Suprapubic skin (tissue), 4 donors: ENCODE measurements at regions not wholly inside any gene's neighbourhood (a gene's known extent, or its start where the extent isn't known, plus 50 kb on each side); places are given as distances from the start of the nearest gene placed in this dataset.

Experiments used
- DNase-seq, 2 donors: peaks; one replicate each; pipeline ENCODE4 v3.0.0-alpha.2; 2019; ENCODE audit warnings: low spot score in 2 of 2
- H3K27ac ChIP-seq: fragments of 200-600 bp; sonication (generic); one replicate; pipeline ENCODE4 v1.5.1; 2019
- H3K27me3 ChIP-seq: fragments of 200-600 bp; sonication (generic); one replicate; pipeline ENCODE4 v1.5.1; 2019
- H3K36me3 ChIP-seq: fragments of 200-600 bp; sonication (generic); one replicate; pipeline ENCODE4 v1.5.1; 2019
- H3K4me1 ChIP-seq: fragments of 200-600 bp; sonication (generic); one replicate; pipeline ENCODE4 v1.5.1; 2019
- H3K4me3 ChIP-seq: fragments of 200-600 bp; sonication (generic); one replicate; pipeline ENCODE4 v1.5.1; 2019; ENCODE audit warnings: mild to moderate bottlenecking
- H3K9me3 ChIP-seq: fragments of 200-600 bp; sonication (generic); one replicate; pipeline ENCODE4 v1.5.1; 2019
- EP300 ChIP-seq: sonication (generic); formaldehyde crosslinking; IDR thresholded peaks from one replicate; pipeline ENCODE4 v1.6.1; 2017; ENCODE audit warnings: antibody characterized with exemption
- POLR2A ChIP-seq, 2 donors: fragments of 450-650 bp; IDR thresholded peaks; one replicate each; pipeline ENCODE4 v1.6.1; 2017; ENCODE audit warnings: antibody characterized with exemption in 2 of 2, mild to moderate bottlenecking in 2 of 2, moderate library complexity in 2 of 2
- POLR2AphosphoS5 ChIP-seq, 3 donors: sonication (generic); formaldehyde crosslinking; IDR thresholded peaks; one replicate each; pipeline ENCODE4 v1.6.1; 2017; ENCODE audit warnings: antibody characterized with exemption in 3 of 3
- WGBS: methylation state at CpG from one replicate; pipeline ENCODE4 v1.1.5; 2018; 5-methylcytosine and 5-hydroxymethylcytosine counted together
- TF ChIP-seq, protein P1 (sequence below), 2 donors: fragments of 200-600 bp in 1 of 2; fragments of 450-650 bp in 1 of 2; sonication (generic) in 1 of 2; IDR thresholded peaks; one replicate each; pipeline ENCODE4 v1.5.1; 2016 to 2019; ENCODE audit warnings: antibody characterized with exemption in 2 of 2, mild to moderate bottlenecking in 1 of 2, moderate library complexity in 1 of 2

DNA sequence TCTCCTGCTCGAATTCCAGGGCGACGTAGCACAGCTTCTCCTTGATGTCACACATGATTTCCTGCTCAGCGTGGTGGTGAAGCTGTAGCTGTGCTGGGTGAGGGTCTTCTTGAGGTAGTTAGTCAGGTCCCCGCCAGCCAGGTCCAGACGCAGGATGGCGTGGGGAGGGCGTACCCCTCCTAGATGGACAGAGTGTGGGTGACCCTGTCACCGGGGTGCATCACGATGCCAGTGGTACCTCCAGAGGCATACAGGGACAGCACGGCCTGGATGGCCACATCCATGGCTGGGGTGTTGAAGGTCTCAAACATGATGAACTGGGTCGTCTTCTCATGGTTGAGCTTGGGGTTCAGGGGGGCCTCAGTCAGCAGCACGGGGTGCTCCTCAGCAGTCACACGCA is 110.2 kb upstream of the CNR1 start:
- Histone ChIP-seq H3K27ac (no peak overlapping the region), H3K9me3 (peaks cover 6% of the 10 kb centered on the region), H3K4me3 (no peak overlapping the region), H3K36me3 (no peaks in the 10 kb centered on the region), H3K27me3 (no peaks in the 10 kb centered on the region), H3K4me1 (no peaks in the 10 kb centered on the region)
- WGBS = 80% methylated on average over 2 of the region's 14 CpGs
- DNase-seq = no peak
- TF ChIP-seq POLR2A (IDR thresholded peaks at IDR 0.05) = no peak

DNA sequence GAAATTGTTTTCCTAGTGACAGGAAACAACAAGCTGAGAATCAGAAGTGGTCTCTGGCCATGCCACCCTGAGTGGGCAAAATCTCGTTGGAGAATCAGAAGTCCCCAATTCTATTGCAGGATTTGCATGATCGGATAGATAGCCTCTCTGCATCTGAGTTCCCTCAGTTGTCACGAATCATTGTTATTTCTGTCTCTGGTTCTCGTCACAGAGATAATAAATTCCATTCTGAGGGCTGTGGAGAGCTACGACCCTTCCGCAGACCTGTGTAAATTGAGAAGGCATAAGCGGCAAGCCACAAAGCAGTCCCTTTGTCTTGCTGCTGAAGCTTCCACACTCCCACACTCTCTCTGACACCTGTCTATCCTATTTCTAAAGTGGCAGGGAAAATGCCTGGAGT is 102.4 kb upstream of the CNR1 start:
- no peak overlapping the region for H3K4me3 ChIP-seq
- H3K4me1 ChIP-seq = no peaks in the 10 kb centered on the region
- H3K9me3 ChIP-seq = no peaks in the 10 kb centered on the region
- peaks cover 7% of the 10 kb centered on the region for H3K27me3 ChIP-seq
- DNase-seq = no peak
- WGBS = 40% methylated on average over 7 of the region's 7 CpGs
- no peak overlapping the region for H3K27ac ChIP-seq
- TF ChIP-seq POLR2AphosphoS5 (IDR thresholded peaks at IDR 0.05) = no peak
- TF ChIP-seq POLR2A (IDR thresholded peaks at IDR 0.05) = no peak
- TF ChIP-seq, protein P1, sequence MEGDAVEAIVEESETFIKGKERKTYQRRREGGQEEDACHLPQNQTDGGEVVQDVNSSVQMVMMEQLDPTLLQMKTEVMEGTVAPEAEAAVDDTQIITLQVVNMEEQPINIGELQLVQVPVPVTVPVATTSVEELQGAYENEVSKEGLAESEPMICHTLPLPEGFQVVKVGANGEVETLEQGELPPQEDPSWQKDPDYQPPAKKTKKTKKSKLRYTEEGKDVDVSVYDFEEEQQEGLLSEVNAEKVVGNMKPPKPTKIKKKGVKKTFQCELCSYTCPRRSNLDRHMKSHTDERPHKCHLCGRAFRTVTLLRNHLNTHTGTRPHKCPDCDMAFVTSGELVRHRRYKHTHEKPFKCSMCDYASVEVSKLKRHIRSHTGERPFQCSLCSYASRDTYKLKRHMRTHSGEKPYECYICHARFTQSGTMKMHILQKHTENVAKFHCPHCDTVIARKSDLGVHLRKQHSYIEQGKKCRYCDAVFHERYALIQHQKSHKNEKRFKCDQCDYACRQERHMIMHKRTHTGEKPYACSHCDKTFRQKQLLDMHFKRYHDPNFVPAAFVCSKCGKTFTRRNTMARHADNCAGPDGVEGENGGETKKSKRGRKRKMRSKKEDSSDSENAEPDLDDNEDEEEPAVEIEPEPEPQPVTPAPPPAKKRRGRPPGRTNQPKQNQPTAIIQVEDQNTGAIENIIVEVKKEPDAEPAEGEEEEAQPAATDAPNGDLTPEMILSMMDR (IDR thresholded peaks at IDR 0.05) = no peak
- no peak for TF ChIP-seq EP300
- no peaks in the 10 kb centered on the region for H3K36me3 ChIP-seq

DNA sequence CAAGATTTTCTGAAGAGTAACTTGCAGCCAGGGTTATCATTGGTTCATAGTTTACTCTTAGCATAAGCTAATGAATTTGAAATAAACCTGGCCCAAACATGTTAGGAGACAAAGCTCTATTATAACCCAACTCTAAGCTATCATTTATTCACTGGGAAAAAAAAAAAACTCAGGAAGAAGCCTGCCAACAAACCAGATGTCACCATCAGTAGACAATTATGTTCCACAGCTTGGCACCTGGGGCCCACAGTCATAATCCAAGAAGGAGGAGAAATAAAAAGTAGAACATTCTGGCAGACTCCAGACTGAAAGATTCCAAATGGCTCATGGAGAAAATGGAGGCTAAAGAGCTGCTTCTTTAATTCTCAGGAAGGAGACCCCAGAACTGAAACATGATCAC is 100.0 kb upstream of the CNR1 start:
- no peak for TF ChIP-seq EP300
- no peak for TF ChIP-seq POLR2AphosphoS5 (IDR thresholded peaks at IDR 0.05)
- TF ChIP-seq, protein P1 (IDR thresholded peaks at IDR 0.05) = no peak
- TF ChIP-seq POLR2A (IDR thresholded peaks at IDR 0.05) = no peak
- Histone ChIP-seq H3K4me3 (no peak overlapping the region), H3K4me1 (no peaks in the 10 kb centered on the region), H3K27me3 (peaks cover 7% of the 10 kb centered on the region), H3K36me3 (no peaks in the 10 kb centered on the region), H3K27ac (no peak overlapping the region), H3K9me3 (no peaks in the 10 kb centered on the region)
- DNase-seq = no peak

DNA sequence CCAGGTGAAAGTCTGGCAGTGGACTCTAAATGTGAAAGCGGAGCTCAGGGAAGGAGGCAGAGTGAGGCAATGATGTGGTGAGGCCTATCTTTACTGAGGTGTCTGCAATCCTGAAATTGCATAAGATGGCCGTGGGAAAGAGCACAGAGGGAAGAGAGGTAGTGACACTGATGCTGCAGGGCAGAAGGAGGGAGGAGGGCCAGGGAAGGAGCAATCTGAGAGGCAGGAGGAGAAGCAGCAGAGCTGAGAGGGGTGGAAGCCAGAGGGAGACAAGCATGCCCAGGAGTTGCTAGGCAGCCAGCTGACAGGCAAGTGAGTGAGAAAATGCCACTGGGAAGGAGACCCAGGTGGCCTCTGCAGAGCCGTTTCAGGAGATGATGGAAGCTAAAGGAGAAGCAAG is 97.4 kb upstream of the CNR1 start:
- 59% methylated on average over 3 of the region's 3 CpGs for WGBS
- Histone ChIP-seq H3K27me3 (peaks cover 4% of the 10 kb centered on the region), H3K4me1 (no peaks in the 10 kb centered on the region), H3K27ac (no peak overlapping the region), H3K9me3 (no peaks in the 10 kb centered on the region), H3K4me3 (no peak overlapping the region), H3K36me3 (no peaks in the 10 kb centered on the region)
- TF ChIP-seq POLR2AphosphoS5 (IDR thresholded peaks at IDR 0.05) (no peak), POLR2A (IDR thresholded peaks at IDR 0.05) (no peak), EP300 (no peak)
- TF ChIP-seq, protein P1 (IDR thresholded peaks at IDR 0.05) = no peak
- no peak for DNase-seq

DNA sequence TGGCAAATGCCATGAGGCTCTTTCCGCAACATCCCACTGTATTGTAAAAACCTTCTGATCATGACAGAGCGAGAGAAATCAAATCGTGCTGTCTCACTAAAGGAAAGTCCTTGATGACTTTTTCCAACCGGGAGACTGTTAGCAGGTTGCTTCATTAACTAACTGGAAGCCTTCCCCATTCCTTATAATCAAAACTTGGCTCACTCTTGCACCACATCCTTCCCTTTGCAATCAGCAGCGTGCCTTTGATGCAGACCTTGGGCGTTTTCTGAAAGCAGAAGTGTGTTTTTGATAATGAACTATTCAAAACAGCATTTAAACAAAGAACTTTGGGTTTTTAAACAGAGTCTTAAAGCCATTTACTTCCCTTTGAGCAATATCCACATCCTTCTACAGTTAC is 96.2 kb upstream of the CNR1 start:
- TF ChIP-seq EP300 = no peak
- TF ChIP-seq, protein P1 (IDR thresholded peaks at IDR 0.05) = no peak
- TF ChIP-seq POLR2A (IDR thresholded peaks at IDR 0.05) = no peak
- TF ChIP-seq POLR2AphosphoS5 (IDR thresholded peaks at IDR 0.05) = no peak
- no peak for DNase-seq
- Histone ChIP-seq H3K4me1 (no peaks in the 10 kb centered on the region), H3K27me3 (no peaks in the 10 kb centered on the region), H3K4me3 (no peak overlapping the region), H3K27ac (no peak overlapping the region), H3K36me3 (no peaks in the 10 kb centered on the region), H3K9me3 (no peaks in the 10 kb centered on the region)
- WGBS = 61% methylated on average over 6 of the region's 6 CpGs

DNA sequence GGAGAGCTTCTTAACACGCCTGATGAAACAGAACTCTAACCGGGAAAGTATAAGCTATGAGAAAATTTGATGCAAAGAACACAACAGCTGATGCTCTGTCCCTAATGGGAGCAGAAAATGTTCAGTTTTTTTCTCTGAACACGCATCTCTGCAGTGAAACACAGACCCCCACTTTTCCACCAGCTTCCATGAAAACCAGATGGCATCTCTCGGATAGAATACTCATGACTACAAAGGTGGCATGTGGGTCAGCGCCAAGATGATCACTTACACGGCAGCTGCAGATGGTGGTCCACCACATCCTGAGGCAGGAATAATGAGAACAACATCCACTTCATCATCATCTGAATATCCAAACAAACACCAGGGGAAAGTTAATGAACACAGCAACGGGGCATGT is 85.2 kb upstream of the CNR1 start:
- Histone ChIP-seq H3K27me3 (no peaks in the 10 kb centered on the region), H3K36me3 (no peaks in the 10 kb centered on the region)
- TF ChIP-seq, protein P1 (IDR thresholded peaks at IDR 0.05) = no peak
- TF ChIP-seq POLR2AphosphoS5 (IDR thresholded peaks at IDR 0.05) (no peak), POLR2A (IDR thresholded peaks at IDR 0.05) (no peak), EP300 (no peak)

More for the DNA sequence above, 85.2 kb upstream of the CNR1 start:
- 84% methylated on average over 7 of the region's 7 CpGs for WGBS
- no peaks in the 10 kb centered on the region for H3K4me1 ChIP-seq
- no peak overlapping the region for H3K4me3 ChIP-seq
- no peak overlapping the region for H3K27ac ChIP-seq
- H3K9me3 ChIP-seq = no peaks in the 10 kb centered on the region
- no peak for DNase-seq
